Loucy (cell line): ENCODE measurements at regions not wholly inside any gene's neighbourhood (a gene's known extent, or its start where the extent isn't known, plus 50 kb on each side); places are given as distances from the start of the nearest gene placed in this dataset.
A peak's percentile ranks its signal among the peaks of the same experiment; 100 is the strongest.

Experiments
- H2AFZ ChIP-seq: fragments of 200-600 bp; sonication (generic); 2 replicates; pipeline ENCODE4 v1.6.0; 2016; ENCODE audit warnings: antibody characterized with exemption, mild to moderate bottlenecking, low read length, moderate library complexity
- H3F3A ChIP-seq: fragments of 200-600 bp; 2 replicates; pipeline ENCODE4 v1.6.0; 2016; ENCODE audit warnings: antibody characterized with exemption, low read depth, mild to moderate bottlenecking
- H3K27me3 ChIP-seq: fragments of 200-600 bp; sonication (generic); 2 replicates; pipeline ENCODE4 v1.6.1; 2014; ENCODE audit warnings: low read length, mild to moderate bottlenecking; ENCODE audit not compliant: insufficient read depth, poor library complexity, severe bottlenecking
- H3K36me3 ChIP-seq: fragments of 200-600 bp; sonication (generic); 2 replicates; pipeline ENCODE4 v1.6.1; 2016; ENCODE audit warnings: low read length; ENCODE audit not compliant: insufficient read depth
- H3K4me1 ChIP-seq: fragments of 200-600 bp; sonication (generic); 2 replicates; pipeline ENCODE4 v1.5.1; 2014; ENCODE audit warnings: low read length, mild to moderate bottlenecking; ENCODE audit not compliant: insufficient read depth, poor library complexity, severe bottlenecking
- H3K4me2 ChIP-seq: fragments of 200-600 bp; sonication (generic); 2 replicates; pipeline ENCODE4 v1.6.0; 2014; ENCODE audit warnings: antibody characterized with exemption, low read length, low read depth, mild to moderate bottlenecking; ENCODE audit not compliant: poor library complexity, severe bottlenecking
- H3K4me3 ChIP-seq: fragments of 200-600 bp; sonication (generic); 2 replicates; pipeline ENCODE4 v1.5.1; 2014; ENCODE audit warnings: low read length, mild to moderate bottlenecking, mixed read lengths; ENCODE audit not compliant: poor library complexity, severe bottlenecking
- H3K79me2 ChIP-seq: fragments of 200-600 bp; sonication (generic); 2 replicates; pipeline ENCODE4 v1.6.1; 2014; ENCODE audit warnings: low read length; ENCODE audit not compliant: insufficient read depth
- H3K9ac ChIP-seq: fragments of 200-600 bp; sonication (generic); 2 replicates; pipeline ENCODE4 v1.6.0; 2014; ENCODE audit warnings: mild to moderate bottlenecking, low read depth, low read length, moderate library complexity; ENCODE audit not compliant: poor library complexity, severe bottlenecking
- H3K9me2 ChIP-seq: fragments of 200-600 bp; sonication (generic); replicated peaks from 2 replicates; pipeline ENCODE4 v1.6.1; 2016; ENCODE audit warnings: low read depth, low read length, mixed read lengths
- H3K9me3 ChIP-seq: fragments of 200-600 bp; sonication (generic); 2 replicates; pipeline ENCODE4 v1.6.1; 2014; ENCODE audit warnings: mild to moderate bottlenecking, antibody characterized with exemption, low read length, low read depth; ENCODE audit not compliant: insufficient read depth
- H4K20me1 ChIP-seq: fragments of 200-600 bp; sonication (generic); 2 replicates; pipeline ENCODE4 v1.6.0; 2014; ENCODE audit warnings: antibody characterized with exemption, low read length, mild to moderate bottlenecking; ENCODE audit not compliant: insufficient read depth, poor library complexity, severe bottlenecking
- CTCF ChIP-seq: fragments of 200-600 bp; sonication (generic); conservative IDR thresholded peaks from 2 replicates; pipeline ENCODE4 v1.5.1; 2014; ENCODE audit warnings: mild to moderate bottlenecking, antibody characterized with exemption, low read length
- EZH2phosphoT487 ChIP-seq: fragments of 200-600 bp; IDR thresholded peaks from 2 replicates; pipeline ENCODE4 v1.6.1; 2018; ENCODE audit warnings: antibody characterized with exemption, mild to moderate bottlenecking, moderate library complexity, borderline replicate concordance

GRCh38 chr15:70547846-70548487, 215.4 kb downstream of the UACA start:
- H3F3A ChIP-seq, result no peaks in the 10 kb centered on the region
- H3K4me1 ChIP-seq, result peaks cover 9% of the 10 kb centered on the region
- no peaks in the 10 kb centered on the region for H3K79me2 ChIP-seq
- H3K9me2 ChIP-seq, result no peaks in the 10 kb centered on the region
- no peak for TF ChIP-seq EZH2phosphoT487
- TF ChIP-seq CTCF, result no peak
- no peaks in the 10 kb centered on the region for H3K36me3 ChIP-seq
- H3K9me3 ChIP-seq, result no peaks in the 10 kb centered on the region
- no peak overlapping the region for H2AFZ ChIP-seq
- H3K9ac ChIP-seq, result no peak overlapping the region
- no peaks in the 10 kb centered on the region for H4K20me1 ChIP-seq
- no peaks in the 10 kb centered on the region for H3K27me3 ChIP-seq
- no peak overlapping the region for H3K4me3 ChIP-seq
- H3K4me2 ChIP-seq, result no peak overlapping the region

- Histone ChIP-seq H3K36me3 (no peaks in the 10 kb centered on the region), H3K79me2 (no peaks in the 10 kb centered on the region), H2AFZ (no peak overlapping the region), H4K20me1 (no peaks in the 10 kb centered on the region), H3K9ac (no peak overlapping the region), H3K4me1 (peaks cover 3% of the 10 kb centered on the region), H3K9me3 (no peaks in the 10 kb centered on the region), H3K27me3 (no peaks in the 10 kb centered on the region), H3K4me3 (no peak overlapping the region), H3K4me2 (no peak overlapping the region), H3F3A (no peaks in the 10 kb centered on the region), H3K9me2 (no peaks in the 10 kb centered on the region)
- no peak for TF ChIP-seq EZH2phosphoT487
- TF ChIP-seq CTCF, result no peak
Observed at GRCh38 chr15:70545526-70545925, 217.8 kb downstream of the UACA start.

GRCh38 chr15:70541511-70541910, 221.8 kb downstream of the UACA start:
- Histone ChIP-seq H2AFZ (peak overlapping the region; percentile 56; the same call in 1 of the 2 replicates), H3K4me2 (no peak overlapping the region), H3K9me2 (no peaks in the 10 kb centered on the region), H3K4me3 (no peak overlapping the region), H3K27me3 (no peaks in the 10 kb centered on the region), H3K9me3 (no peaks in the 10 kb centered on the region), H3K9ac (no peak overlapping the region), H3F3A (no peaks in the 10 kb centered on the region), H3K79me2 (0 out of 2 replicates have a peak, but pooled peaks cover under 1% of the 10 kb centered on the region), H4K20me1 (no peaks in the 10 kb centered on the region), H3K4me1 (peaks cover 6% of the 10 kb centered on the region), H3K36me3 (no peaks in the 10 kb centered on the region)
- TF ChIP-seq CTCF (no peak), EZH2phosphoT487 (no peak)
